HG03571 (cell line): ENCODE measurements at regions not wholly inside any gene's neighbourhood (a gene's known extent, or its start where the extent isn't known, plus 50 kb on each side); places are given as distances from the start of the nearest gene placed in this dataset.
A peak's percentile ranks its signal among the peaks of the same experiment; 100 is the strongest.
"Not testable (repeated sequence)": the region's sequence is repeated elsewhere in the genome, so short reads cannot be mapped to it uniquely, and the experiment has no call there.

ENCODE experiments used
- ATAC-seq: cut with Tn5 transposase; IDR thresholded peaks from one replicate; pipeline ENCODE4 v1.9.1; 2021; ENCODE audit not compliant: unreplicated experiment

DNA sequence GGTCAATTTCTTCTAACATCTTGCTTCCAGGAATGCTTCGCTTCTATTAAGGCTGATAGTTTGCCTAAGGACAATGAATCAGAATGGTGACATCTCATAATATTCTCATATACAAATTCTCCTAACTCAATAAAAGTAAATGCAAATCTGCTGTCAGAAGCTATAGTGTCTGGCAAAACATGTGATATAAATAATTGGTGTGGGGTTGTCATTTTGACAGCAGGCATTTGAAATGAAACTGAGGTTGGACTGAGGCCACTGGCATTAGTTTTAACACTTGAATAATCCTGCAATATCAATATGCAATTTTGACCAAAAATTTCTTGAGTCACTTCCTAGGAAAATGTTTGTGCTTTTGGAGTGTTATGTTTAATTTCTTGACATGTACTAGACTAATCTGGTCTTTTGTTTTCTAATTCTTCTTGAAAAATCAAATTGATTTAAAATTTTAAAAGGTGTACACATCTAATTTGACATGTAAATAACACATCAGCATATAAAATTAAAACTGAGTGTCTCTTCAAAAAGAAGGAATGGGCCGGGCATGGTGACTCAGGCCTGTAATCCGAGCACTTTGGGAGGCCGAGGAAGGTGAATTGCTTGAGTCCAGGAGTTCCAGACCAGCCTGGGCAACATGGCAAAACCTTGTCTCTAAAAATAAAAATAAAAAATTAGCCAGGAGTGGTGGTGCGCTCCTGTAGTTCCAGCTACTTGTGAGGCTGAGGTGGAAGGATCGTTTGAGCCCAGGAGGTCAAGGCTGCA is 92.3 kb upstream of the BTG1 start:
- no peak for ATAC-seq

DNA sequence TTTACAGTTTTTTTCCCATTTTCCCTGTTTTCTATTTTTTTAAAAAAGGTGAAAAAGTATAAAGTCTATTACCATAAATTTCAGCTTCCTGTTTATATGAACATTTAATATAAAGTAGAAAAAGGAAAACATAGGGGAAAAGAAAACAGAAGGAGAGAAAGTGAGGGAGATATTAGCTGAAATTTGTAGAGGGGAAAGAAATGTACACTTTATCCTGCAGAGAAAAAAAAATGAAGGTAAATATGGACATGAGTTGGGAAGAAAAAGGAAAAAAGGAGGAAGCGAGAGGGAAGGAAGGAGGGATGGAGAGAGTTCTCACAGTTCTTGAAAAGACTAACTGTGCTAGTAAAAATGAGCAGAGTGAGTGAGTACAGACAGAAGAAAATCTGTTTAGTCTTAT is 91.6 kb upstream of the BTG1 start:
- ATAC-seq, result no peak

DNA sequence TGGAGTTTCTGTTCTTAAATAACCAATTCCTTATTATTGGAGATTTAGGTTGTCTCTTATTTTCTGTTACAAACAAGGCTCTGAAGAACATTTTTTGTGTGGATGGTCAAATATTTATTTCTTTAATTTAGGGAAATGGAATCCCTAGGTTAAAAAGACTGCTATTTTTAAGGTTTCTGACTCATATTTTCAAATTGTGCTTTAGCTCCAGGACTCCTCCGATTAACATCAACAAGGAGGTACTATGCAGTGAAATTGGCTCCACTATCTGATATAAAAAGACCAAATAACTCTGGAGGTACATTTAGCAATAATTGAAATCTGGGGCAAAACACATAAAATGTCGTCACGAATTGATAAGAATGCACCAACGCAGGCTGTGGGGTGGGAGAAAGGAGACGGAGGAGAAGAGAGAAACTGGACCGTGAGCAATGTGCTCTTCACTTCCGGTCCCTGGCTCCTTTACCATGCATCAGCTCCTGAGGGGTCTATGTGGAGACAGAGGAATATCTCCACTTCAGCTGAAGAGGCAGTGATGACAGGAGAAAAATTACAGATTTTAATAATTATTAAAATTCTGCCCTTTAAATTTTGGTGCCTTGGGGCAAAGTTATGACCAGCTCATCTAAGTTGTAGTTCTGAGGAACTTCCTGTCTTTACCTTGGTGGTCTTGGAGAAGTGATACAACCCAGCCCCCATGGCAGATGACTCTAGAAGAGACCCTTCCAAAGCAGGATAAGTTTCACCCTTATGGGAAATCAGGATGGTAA is 90.2 kb upstream of the BTG1 start:
- ATAC-seq, result no peak

DNA sequence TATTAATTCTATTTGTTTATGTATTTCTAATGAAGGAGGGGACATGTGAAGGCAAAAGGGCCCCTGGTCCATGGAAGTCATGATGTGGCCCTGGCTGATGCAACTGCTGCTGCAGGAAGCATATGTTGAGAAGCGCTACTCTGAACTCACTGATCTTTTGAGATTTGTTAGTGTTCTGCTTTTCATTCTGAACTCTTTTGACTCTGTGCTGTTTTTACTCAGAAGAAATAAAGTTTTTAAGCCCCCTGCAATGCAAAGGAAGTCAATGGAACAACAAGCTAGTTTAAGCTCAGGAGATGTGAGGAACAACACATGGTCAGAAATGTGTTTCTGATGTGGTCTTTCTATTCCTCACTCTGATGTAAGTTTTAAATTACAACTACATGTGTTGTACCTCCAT is 88.9 kb upstream of the BTG1 start:
- ATAC-seq, result no peak

DNA sequence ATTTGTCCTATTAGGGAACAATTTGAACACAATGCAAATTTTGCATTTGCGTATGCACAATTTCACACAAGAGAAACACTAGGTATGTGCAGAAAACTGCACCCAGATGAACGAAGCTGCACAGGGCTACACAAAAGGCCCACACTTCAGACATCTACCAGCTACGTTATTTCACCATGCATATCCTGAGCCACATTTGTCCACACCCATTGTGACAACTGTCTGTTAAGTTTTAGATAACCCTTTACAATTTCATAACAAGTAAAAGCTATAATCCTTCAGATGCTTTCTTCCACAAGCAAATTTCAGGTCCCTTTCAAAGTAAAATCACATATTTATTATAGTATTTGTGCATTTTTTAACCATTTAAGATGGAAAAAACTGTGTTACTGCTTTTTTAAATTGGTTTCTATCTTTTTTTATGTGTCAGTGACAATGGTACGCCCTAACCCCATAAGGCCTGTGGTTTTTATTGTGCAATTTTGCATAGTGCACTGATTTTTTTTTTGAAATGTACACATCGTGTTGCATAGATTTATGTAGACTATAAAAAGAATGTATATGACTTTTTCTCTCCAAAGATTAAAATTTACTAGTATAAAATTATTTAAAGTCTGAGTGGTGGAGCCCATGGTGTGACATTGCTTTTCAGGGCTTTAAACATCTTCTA is 87.8 kb upstream of the BTG1 start:
- no peak for ATAC-seq

DNA sequence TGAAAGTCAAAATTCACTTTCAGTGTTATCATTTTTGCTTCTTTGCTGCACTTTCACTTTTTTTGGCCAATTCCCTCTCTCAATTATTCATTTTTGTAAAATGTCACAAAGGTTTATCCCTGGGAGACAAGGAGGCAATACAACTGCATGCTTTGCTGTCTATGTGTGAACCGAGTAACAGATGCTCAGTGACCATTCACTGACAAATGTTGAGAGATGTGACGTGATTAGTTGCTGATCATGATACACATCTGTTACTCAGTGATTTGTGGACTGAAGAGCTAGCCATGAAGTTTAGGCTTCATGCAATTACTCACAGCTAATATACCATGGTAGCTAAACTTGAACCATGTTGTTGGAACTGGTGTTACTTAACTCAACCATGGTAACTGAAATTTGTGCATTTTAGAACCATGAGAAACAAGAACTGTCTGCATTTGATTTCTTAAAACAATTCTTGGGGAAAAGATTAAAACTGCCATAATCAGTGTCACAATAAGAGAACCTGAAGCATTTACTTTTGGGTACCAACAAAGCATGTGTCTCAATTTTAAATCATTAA is 86.8 kb upstream of the BTG1 start:
- not testable (repeated sequence) for ATAC-seq

DNA sequence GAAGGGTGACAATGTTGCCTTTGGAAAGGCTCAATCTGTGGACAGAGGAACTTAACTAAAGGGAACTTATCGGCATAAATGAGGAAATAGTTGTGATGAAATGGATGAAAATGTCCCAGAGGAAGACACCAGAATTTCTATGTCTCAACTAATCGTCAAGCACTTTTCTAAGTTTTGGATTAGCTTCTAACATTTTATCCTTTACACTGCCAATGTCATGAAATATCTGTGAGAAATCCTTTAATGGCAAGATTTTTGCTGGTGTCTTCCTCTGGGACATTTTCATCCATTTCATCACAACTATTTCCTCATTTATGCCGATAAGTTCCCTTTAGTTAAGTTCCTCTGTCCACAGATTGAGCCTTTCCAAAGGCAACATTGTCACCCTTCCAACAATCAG is 86.3 kb upstream of the BTG1 start:
- not testable (repeated sequence) for ATAC-seq

DNA sequence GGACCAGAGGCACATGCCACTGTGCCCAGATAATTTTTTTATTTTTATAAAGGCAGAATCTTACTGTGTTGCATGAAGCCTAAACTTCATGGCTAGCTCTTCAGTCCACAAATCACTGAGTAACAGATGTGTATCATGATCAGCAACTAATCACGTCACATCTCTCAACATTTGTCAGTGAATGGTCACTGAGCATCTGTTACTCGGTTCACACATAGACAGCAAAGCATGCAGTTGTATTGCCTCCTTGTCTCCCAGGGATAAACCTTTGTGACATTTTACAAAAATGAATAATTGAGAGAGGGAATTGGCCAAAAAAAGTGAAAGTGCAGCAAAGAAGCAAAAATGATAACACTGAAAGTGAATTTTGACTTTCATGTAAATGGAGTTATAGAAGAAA is 85.9 kb upstream of the BTG1 start:
- not testable (repeated sequence) for ATAC-seq

DNA sequence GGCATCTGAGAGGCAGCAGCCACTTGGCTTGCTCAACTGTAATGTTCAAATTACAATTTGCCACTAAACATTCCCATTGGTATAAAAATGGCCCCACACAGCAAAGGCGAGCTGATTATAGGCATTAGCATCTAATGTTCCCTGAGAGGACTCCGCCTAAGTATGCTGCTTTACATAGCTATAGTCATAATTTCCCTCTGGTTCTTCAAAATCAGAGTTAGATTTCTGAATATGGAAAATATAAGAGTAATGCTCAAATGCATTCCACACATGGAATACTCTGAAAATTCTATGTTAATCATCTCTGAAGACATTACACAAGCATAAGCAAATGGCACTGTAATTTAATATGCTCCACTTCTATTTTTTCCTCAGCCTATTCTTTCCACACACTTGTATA is 83.7 kb upstream of the BTG1 start:
- ATAC-seq, result no peak

DNA sequence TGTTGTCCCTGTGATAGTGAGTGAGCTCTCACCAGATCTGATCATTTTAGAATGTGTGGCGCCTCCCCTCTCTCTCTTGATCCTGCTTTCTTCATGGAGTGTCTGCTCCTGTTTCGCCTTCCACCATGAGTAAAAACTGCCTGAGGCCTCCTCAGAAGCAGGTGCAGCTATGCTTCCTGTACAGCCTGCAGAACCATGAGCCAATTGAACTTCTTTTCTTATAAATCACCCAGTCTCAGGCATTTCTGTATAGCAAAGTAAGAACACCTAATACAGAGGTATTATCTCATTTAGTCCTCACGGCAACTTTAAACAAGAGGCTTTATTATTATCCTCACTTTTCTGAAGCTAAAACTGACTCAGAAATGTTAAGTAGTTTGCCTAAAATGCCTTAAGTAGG is 81.3 kb upstream of the BTG1 start:
- ATAC-seq, result no peak

DNA sequence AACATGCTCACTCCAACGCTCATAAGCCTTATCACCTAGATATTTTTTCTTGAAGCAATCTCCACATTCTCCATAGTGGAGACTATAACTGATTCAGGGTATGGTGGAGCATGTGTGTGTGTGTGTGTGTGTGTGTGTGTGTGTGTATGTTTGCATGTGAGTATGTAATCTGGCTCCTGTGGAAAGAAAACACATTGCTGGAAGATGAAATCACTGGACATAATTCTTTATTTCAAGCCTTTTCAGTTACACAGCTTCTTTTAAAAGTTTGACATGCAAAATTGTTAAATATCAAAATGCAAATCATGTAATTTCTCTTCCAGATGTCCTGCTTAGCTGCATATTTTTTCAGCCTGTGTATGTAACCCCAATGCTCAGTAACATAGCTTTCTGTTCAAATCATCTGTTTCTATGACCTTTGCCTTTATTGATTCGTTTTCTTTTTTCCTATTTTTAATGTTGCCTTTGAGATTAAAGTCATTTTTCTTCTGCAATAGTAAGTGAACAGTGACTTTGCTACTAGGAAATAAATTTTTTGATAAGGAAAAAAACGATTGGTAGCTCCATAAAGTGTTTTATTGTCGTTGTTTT is 80.5 kb upstream of the BTG1 start:
- no peak for ATAC-seq

DNA sequence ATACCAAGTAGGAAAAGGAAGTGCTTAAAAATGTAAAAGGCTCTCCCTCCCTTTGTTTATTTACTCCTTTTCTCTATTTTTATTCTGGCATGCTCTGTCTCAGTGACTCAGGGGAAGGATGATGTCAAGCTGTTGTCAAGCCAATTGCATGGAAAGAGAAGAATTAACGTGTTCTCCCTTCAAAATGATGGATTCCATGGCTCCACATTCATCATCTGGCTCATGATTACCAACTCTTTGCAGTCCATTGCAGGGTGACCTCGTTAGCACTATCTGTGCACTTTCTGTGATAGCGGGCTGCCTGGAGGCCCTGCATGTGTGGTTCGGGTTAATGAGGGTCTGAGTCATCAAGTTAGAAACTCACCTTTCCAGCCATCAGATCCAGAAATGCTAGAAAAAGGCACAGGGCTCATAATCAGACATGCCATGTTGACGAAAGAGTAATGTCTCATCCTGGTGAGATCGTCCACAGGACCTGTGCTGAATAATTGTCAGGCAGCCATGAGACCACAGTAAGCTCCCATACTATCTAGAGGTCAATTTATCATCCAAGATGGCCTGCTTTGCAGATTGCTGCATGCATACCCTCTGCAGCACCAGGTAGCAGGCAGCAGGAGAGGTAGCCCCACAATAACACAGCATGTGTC is 79.2 kb upstream of the BTG1 start:
- ATAC-seq, result no peak

DNA sequence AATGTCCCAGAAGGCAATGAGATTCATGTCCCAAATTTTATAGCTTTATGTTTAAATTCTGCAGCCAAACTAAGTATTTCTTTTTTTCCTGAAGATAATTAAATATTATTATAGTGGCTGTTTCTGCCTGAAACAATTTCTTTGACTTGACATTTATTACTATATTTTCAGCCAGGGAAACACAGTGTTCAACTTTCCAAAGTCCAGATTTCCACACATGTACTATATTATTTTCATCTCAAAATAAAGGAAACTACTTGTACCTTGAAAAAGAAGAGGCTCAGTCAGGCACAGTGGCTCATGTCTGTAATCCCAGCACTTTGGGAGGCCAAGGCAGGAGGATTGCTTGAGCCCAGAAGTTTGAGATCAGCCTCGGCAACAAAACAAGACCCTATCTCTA is 77.8 kb upstream of the BTG1 start:
- ATAC-seq, result no peak

DNA sequence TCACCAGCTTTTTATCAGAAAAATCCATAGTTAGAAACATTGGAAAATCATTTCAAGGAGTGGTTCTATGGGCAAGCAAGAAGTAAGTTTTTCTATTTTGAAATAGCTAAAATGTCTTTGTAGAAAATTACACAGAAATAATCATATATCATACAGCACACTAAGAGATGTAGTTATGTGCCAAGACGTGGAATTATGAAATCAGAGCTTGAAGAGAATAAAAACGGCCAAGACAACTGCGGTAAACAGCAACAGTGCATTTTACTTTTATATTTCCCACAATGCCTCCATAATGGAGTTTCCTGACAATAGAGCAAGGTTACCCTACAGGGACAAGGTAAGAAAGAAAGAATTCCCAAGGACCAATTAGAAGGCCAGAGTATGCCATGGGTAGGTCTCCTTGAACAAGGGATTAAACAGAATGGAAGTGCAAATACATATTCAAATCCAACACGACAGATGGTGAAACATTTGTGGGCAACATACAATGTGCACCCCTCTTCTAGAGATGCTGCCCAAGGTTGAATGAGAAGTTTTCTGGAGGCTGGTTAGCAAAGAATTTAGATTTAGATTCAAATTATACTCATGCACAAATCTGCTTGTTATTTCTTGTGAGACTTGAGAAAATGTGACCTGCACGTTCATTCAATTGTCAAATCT is 76.1 kb upstream of the BTG1 start:
- no peak for ATAC-seq

DNA sequence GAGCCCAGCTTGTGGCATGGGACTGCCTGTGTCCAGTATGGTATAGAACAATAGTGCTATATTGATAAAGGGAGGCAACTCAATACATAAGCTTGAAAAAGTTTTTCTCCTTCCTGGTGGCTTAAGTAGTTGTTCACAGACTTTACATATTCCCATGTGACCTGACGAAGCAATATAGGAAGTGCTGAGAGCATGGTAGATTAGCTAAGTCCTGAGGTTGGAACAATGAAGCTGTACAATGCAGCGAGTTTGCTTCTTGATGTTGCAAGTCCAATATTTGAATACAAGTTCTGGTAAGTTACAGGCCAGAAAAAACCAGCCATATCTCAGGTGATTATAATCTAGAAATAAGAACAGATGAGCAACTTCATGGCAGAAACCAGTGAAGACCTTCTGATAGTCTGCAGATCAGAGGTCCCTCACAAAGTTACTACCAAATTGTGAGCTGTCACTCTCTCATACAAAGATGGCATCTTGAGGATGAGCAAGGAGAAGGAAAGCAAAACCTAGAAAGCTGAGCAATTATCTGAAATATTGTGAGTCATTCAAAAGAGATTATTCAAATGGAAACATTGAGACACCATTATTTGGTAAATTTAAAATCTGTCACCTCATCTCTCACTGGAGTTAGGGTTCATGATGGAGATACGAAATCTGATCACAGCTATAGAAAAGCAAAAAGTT is 72.9 kb upstream of the BTG1 start:
- ATAC-seq, result no peak

DNA sequence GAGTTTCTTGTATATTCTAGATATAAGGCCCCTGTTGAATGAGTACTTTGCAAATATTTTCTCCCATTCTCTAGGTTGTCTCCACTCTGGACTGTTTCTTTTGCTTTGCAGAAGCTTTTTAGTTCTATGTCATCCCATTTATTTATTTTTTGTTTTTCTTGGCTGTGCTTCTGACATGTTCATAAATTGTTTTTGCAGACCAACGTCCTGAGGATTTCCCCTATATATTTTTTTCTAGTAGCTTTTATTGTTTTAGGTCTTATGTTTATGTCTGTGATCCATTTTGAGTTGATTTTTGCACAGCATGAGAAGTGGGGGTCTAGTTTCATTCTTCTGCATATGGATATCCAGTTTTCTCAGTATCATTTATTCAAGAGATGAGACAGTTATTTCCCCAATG is 70.4 kb upstream of the BTG1 start:
- ATAC-seq, result no peak

DNA sequence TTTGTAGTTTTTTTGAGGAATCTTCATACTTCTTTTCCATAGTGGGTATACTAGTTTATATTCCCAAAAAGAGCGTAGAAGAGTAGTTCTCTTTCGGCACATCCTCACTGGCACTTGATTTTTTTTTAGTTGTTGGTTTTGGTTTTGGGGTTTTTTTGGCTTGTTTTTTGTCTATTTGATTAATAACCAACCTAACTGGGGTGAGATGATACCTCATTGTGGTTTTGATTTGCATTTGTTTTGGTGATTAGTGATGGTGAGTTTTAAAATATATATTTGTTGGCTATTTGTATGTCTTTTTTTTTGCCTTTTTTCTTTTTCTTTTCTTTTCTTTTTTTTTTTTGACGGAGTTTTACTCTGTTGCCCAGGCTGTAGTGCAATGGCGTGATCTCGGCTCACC is 69.7 kb upstream of the BTG1 start:
- no peak for ATAC-seq

DNA sequence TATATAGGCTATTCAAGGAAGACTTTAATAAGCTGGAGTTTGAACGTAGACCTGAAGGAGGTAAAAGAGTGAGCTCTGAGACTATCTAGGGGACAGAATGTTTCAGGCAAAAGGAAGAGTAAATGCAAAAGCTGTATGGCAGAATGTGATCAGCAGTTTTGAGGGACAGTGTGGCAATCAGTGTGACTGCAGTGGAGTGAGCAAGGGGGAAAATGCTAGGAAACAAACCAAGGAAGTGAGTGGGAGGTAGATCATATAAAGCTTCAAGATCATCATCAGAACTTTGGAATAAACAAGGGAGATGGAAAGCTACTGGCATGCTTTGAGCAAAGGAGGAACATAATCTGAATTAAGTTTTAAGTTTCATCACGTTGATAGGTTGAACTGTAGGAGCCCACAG is 67.5 kb upstream of the BTG1 start:
- ATAC-seq, result no peak

DNA sequence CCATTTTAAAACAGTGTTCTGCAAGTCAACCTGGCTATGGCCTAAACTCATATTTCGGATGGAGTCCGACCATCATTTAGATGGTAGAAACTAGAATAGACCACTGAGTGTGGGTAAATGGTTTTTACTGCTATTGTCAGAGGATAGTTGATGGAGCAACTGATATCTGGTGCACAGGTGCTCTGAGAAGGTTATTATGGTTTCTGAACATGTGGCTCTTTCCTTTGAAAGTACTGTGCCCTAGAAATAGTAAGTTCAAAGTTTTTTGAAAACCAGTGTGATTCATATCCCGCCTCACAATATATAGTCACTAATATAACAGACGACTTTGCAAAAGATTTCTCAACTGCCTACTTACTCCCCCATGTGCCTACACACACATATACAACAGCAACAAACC is 64.4 kb upstream of the BTG1 start:
- no peak for ATAC-seq

DNA sequence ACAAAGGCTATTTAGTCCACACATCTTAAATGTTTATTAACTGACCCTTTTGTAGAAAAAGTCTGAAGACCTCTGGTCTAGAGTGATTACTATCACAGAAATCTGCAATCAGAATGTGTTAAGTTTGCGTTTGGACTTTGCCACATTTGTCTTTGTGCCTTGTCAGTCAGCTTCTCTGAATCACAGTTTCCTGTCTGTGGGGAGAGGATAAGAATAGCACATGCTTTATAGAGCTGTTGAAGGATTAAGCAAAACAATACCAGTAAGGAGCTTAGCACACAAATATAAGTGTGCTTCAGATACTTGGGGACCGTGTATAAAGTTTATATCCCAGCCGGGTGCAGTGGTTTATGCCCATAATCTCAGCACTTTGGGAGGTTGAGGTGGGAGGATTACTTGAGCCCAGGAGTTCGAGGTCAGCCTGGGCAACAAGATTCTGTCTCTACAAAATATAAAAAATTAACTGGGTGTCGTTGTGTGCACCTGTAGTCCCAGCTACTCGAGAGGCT is 63.0 kb upstream of the BTG1 start:
- peak; percentile 76 for ATAC-seq
